OCI-LY3 (cell line): ENCODE measurements at regions not wholly inside any gene's neighbourhood (a gene's known extent, or its start where the extent isn't known, plus 50 kb on each side); places are given as distances from the start of the nearest gene placed in this dataset.

Source experiments
- CTCF ChIP-seq: fragments of 200-600, 300-600 bp; sonication (generic); IDR thresholded peaks from 2 replicates; pipeline ENCODE4 v1.5.1; 2014; ENCODE audit warnings: antibody characterized with exemption, low read length, low read depth
- EZH2phosphoT487 ChIP-seq: fragments of 200-600 bp; shearing (Covaris generic); IDR thresholded peaks from 2 replicates; pipeline ENCODE4 v1.6.1; 2018; ENCODE audit warnings: antibody characterized with exemption, mixed run types, low read depth

- TF ChIP-seq CTCF (no peak), EZH2phosphoT487 (no peak)
Observed at GRCh38 chr3:1699361-1699920, 399.2 kb upstream of the CNTN4 start.
